ENCODE measurements at regions not wholly inside any gene's neighbourhood (a gene's known extent, or its start where the extent isn't known, plus 50 kb on each side); places are given as distances from the start of the nearest gene placed in this dataset.

DNA sequence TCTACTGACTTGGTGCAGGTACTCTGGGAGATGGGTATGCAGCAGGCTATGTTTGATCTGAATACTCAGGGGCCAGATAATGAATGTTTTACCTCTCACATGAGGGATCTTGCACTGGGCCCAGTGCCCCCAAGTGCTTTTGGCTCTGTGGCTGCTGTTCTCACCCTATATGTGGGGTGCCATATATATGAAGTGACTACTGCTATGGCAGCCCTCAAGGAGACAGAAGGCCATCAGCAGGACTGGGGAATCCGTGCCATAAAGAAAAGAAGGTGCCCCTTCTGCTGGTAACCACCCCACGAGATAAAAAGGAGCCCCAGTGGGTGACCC lies 302.1 kb downstream of the ZPLD1 start:
- no peaks in the 10 kb centered on the region for H3K36me3 ChIP-seq (ENCODE audit: control insufficient read depth, insufficient read depth, low read length)
- TF ChIP-seq, protein P1, sequence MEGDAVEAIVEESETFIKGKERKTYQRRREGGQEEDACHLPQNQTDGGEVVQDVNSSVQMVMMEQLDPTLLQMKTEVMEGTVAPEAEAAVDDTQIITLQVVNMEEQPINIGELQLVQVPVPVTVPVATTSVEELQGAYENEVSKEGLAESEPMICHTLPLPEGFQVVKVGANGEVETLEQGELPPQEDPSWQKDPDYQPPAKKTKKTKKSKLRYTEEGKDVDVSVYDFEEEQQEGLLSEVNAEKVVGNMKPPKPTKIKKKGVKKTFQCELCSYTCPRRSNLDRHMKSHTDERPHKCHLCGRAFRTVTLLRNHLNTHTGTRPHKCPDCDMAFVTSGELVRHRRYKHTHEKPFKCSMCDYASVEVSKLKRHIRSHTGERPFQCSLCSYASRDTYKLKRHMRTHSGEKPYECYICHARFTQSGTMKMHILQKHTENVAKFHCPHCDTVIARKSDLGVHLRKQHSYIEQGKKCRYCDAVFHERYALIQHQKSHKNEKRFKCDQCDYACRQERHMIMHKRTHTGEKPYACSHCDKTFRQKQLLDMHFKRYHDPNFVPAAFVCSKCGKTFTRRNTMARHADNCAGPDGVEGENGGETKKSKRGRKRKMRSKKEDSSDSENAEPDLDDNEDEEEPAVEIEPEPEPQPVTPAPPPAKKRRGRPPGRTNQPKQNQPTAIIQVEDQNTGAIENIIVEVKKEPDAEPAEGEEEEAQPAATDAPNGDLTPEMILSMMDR (IDR thresholded peaks at IDR 0.05; ENCODE audit: insufficient read depth, low read depth, low read length) = no peak
- ChIA-PET CTCF (interaction anchor here (2.4 kb wide), 1 partner anchor 63 kb away, joined by 9 read pairs; no protein-coding TSS in a partner anchor), POLR2A (no interaction called here)
- no peaks in the 10 kb centered on the region for H3K27me3 ChIP-seq (ENCODE audit: control insufficient read depth, insufficient read depth, low read length)
- DNase-seq (ENCODE audit: low read depth) = no peak
- no peak overlapping the region for H3K4me3 ChIP-seq (ENCODE audit: low read depth, low read length)

GRCh38 chr3:102737353-102737752 lies 302.5 kb downstream of the ZPLD1 start:
- ChIA-PET CTCF (interaction anchor here (2.4 kb wide), 1 partner anchor 64 kb away, joined by 9 read pairs; no protein-coding TSS in a partner anchor), POLR2A (no interaction called here)
- no peak for DNase-seq (ENCODE audit: low read depth)
- H3K36me3 ChIP-seq (ENCODE audit: control insufficient read depth, insufficient read depth, low read length) = no peaks in the 10 kb centered on the region
- H3K4me3 ChIP-seq (ENCODE audit: low read depth, low read length) = no peak overlapping the region
- TF ChIP-seq, protein P1 (IDR thresholded peaks at IDR 0.05; ENCODE audit: insufficient read depth, low read depth, low read length) = no peak
- no peaks in the 10 kb centered on the region for H3K27me3 ChIP-seq (ENCODE audit: control insufficient read depth, insufficient read depth, low read length)

- POLR2A ChIA-PET = no interaction called here
- Histone ChIP-seq H3K27me3 (ENCODE audit: control insufficient read depth, insufficient read depth, low read length) (no peaks in the 10 kb centered on the region), H3K36me3 (ENCODE audit: control insufficient read depth, insufficient read depth, low read length) (no peaks in the 10 kb centered on the region), H3K4me3 (ENCODE audit: low read depth, low read length) (no peak overlapping the region)
- TF ChIP-seq, protein P1 (IDR thresholded peaks at IDR 0.05; ENCODE audit: insufficient read depth, low read depth, low read length) = peak; percentile 20; the same call in 1 of the 2 replicates
- DNase-seq (ENCODE audit: low read depth) = no peak
- CTCF ChIA-PET = interaction anchor here (0.7 to 4.8 kb wide), 7 partner anchors 18 to 938 kb away, joined by 3 to 44 read pairs (median 3); no protein-coding TSS in a partner anchor
These were observed 306.3 kb downstream of the ZPLD1 start for GRCh38 chr3:102741105-102741504.

- TF ChIP-seq, protein P1 (IDR thresholded peaks at IDR 0.05; ENCODE audit: insufficient read depth, low read depth, low read length) = no peak
- DNase-seq (ENCODE audit: low read depth) = no peak
- no peak overlapping the region for H3K4me3 ChIP-seq (ENCODE audit: low read depth, low read length)
- CTCF ChIA-PET = interaction anchor here (0.7 to 4.8 kb wide), 5 partner anchors 19 to 513 kb away, joined by 3 to 44 read pairs (median 4); no protein-coding TSS in a partner anchor
- no peaks in the 10 kb centered on the region for H3K36me3 ChIP-seq (ENCODE audit: control insufficient read depth, insufficient read depth, low read length)
- H3K27me3 ChIP-seq (ENCODE audit: control insufficient read depth, insufficient read depth, low read length) = no peaks in the 10 kb centered on the region
- POLR2A ChIA-PET = no interaction called here
These were observed 306.9 kb downstream of the ZPLD1 start for GRCh38 chr3:102741694-102742093.

DNA sequence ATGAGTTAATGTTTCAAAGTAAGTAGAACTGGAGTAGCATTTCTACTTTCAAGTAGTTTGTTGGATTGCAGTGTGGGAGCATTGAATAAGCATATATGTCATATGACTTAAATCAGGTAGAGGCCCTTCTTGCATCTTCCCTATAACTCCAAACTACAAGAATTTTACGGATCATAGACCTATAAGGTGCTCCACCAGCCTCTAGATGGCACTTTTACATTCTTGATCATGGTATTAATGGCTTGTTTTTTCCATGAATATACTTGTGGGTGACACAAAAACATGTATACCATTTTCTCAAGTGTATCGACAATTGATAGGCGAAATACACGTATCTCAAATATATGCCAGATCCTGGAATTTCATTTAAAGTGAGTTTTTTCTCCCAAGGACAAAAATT lies 311.1 kb downstream of the ZPLD1 start:
- no peak overlapping the region for H3K4me3 ChIP-seq (ENCODE audit: low read depth, low read length)
- CTCF ChIA-PET = interaction anchor here (0.7 kb wide), 1 partner anchor 44 kb away, joined by 3 read pairs; no protein-coding TSS in a partner anchor
- no peak for DNase-seq (ENCODE audit: low read depth)
- TF ChIP-seq, protein P1 (IDR thresholded peaks at IDR 0.05; ENCODE audit: insufficient read depth, low read depth, low read length) = no peak; the same call in 1 of the 2 replicates
- no peaks in the 10 kb centered on the region for H3K36me3 ChIP-seq (ENCODE audit: control insufficient read depth, insufficient read depth, low read length)
- POLR2A ChIA-PET = no interaction called here
- H3K27me3 ChIP-seq (ENCODE audit: control insufficient read depth, insufficient read depth, low read length) = no peaks in the 10 kb centered on the region

Data from BJ (cell line).